Right ventricle myocardium inferior (tissue), 1 donor: ENCODE measurements at regions not wholly inside any gene's neighbourhood (a gene's known extent, or its start where the extent isn't known, plus 50 kb on each side); places are given as distances from the start of the nearest gene placed in this dataset.
"Not testable (repeated sequence)": the region's sequence is repeated elsewhere in the genome, so short reads cannot be mapped to it uniquely, and the experiment has no call there.

Source experiments
- ATAC-seq: fragments of 200-7000 bp; cut with Tn5 transposase; one replicate; pipeline ENCODE4 v1.9.1; 2020; ENCODE audit warnings: mild to moderate bottlenecking, moderate library complexity
- DNase-seq: peaks from one replicate; pipeline ENCODE4 v3.0.0; 2021; ENCODE audit errors: missing footprints
- intact Hi-C: fragments of 100-400 bp; cut with DNase I; formaldehyde crosslinking; loops from one replicate; pipeline ENCODE4 v1.11.0; 2022
- donor health status: DM: no; HTN: yes; CAD: no; lungs with severe emphysema.

DNA sequence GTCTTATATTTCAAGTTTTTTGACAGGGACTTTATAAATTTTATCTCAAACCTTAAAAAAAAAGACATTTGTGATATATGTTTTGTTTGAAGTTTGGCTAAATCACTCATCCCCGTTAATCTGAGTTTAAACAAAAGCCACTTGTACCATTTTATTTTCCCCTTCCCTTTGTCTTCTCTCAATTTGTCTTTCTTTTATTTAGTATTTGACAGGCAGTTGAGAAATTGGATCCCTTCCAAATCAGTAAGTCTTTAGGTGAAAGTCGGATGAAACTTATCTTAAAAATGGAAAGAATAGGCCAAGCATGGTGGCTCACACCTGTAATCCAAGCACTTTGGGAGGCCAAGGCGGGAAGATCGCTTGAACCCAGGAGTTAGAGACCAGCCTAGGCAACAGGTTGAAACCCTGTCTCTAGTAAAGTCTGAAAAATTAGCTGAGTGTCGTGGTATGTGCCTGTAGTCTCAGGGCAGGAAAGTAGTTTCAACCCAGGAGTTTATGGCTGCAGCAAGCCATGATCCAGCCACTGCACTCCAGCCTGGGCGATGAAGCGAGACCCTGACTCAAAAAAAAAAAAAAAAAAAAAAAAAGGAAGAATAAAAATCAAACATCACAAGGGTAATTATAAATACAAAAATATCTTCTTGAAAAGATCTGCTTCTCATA is 394.6 kb upstream of the TPM1 start:
- no peak for ATAC-seq
- intact Hi-C loops = loop anchor here (10.0 kb wide), 1 partner anchor 193 kb away; no protein-coding TSS in a partner anchor

DNA sequence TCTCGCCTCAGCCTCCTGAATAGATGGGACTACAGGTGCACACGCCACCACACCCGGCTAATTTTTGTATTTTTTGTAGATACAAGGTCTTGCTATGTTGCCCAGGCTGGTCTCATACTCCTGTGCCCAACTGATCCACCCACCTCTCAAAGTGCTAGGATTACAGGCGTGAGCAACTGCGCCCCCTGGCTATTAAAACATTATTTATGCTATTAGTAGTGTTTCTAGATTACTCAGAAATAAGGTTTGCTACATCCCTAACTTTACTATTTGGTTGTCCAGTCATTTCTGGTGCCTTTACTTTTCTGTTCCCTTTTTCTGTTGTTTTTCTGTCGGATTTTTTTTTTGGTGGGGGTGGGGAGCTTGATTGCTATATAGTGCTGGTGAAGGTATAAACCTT is 393.6 kb upstream of the TPM1 start:
- no peak for ATAC-seq
- intact Hi-C loops = loop anchor here (1.0 to 10.0 kb wide), 2 partner anchors 194 to 258 kb away; no protein-coding TSS in a partner anchor
- DNase-seq = no peak

More for the DNA sequence above, 394.6 kb upstream of the TPM1 start:
- no peak for DNase-seq

DNA sequence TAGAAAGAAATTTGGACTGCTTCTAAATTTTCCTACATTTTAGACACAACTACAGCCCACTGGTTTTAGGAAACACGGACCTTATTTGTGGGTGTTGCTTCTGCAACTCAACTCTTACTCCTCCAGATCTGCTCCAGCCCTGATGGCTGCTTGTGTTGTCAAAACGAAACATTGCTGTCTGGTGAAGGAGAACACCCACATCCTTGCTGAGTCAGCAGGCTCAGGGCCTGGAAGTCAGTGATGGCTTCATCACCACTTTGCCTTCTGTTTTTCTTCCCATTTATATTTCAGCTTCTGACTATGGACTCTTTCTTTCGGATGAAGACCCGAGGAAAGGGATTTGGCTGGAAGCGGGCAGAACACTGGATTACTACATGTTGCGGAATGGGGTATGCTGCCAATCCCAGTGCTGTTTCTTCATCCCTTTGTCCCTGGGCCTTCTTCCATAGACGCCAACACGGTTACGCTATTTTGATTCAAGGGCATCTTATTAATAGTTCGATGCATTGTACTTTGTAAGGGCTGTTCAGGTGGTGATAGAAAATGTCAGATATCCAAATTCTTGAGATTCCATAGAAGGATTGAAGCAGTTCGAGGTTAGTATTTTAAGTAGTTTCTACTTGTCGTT is 392.6 kb upstream of the TPM1 start:
- peak; percentile 53 for DNase-seq
- intact Hi-C loops = loop anchor here (1.0 to 10.0 kb wide), 2 partner anchors 195 to 259 kb away; no protein-coding TSS in a partner anchor
- peak; percentile 67 for ATAC-seq

DNA sequence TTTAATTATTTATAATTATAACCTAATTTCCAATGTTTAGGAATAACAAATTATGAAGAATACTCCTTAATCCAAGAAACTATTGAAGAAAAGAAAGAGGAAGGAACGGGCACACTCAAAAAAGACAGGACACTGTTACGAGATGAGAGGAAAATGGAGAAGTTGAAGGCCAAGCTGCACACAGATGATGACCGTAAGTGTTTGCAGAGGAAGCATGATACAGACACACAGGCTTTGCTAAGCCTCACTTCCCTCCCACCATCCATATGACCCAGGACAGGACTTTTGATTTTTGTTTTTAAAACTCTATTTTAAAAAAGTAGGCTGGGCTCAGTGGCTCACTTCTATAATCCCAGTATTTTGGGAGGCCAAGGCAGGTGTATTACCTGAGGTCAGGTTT is 389.4 kb upstream of the TPM1 start:
- ATAC-seq (peak; percentile 59), DNase-seq (no peak)
- intact Hi-C loops = no loop called here

DNA sequence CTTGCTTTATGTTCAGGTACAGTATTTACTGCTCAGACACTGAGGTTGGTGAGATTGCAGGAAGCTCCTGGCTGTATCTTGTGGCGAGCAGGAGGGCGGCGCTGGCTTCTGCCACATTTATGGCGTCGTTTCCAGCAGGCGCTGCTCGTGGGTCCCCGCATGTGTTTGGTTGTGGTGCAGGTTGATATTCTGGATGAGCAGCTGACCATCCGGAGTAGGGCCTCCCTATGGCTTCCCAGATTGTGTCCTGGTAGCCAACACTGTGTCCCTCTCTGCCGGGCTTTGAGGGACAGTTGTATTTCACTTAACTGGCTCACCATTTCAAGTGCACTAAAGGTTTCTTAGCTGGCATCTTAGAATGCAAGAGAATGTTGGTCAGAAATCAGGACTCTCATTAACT is 386.5 kb upstream of the TPM1 start:
- intact Hi-C loops = no loop called here
- ATAC-seq (no peak), DNase-seq (peak; percentile 34)

DNA sequence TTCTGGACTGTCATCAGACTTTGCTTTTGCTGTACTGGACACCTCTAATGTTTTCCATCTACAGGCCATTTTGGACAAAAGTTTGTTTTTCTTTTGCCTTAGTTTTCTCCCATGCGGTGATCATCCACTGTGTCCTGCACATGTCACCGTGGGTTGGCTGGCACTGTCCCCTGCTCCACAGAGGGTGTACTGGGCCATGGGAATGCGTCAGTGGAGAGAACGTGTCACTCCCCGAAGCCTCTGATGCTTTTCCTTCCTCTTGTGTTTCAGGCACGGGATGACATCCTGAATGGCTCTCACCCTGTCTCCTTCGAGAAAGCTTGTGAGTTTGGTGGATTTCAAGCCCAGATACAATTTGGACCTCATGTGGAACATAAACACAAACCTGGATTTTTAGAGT is 385.0 kb upstream of the TPM1 start:
- intact Hi-C loops = not testable (repeated sequence)
- peak; percentile 50 for ATAC-seq
- peak; percentile 37 for DNase-seq

DNA sequence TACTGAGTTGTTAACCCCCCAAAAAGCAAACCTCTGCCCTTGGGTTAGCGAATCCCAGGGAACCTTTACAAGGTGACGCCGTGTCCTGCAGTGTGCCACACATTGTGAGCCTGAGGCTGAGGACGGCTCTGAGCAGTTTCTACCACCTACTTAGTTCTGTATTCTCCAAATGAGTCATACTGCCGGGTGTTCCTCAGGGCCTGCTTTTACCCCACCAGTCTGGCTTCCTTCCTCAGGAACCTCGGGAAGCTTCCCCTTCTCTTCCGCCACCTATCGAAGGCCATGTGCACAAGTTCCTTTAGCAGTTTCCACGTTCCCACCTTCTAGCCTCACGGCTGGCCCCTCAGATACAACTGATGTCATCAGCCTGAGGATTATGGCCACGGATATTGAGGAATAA is 384.0 kb upstream of the TPM1 start:
- intact Hi-C loops = no loop called here
- ATAC-seq = peak; percentile 69
- peak; percentile 57 for DNase-seq

DNA sequence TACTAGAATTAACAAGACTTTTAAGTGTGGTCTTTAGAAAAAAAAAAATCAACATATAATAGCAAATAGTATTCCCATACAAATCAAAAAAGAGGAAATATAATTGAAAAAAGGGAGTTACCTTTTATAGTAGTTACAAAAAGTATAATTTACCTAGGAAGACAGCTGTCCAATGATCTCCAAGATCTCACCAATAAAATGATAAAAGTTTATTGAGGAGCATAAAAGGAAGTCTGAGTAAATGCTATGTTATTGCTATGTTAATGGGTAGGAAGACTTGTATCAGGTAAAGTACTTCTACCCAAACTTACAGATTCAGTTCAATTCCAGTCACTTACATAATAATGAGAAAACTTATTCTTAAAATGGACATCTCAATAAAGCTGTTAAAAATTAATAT is 379.0 kb upstream of the TPM1 start:
- DNase-seq (no peak), ATAC-seq (no peak)
- intact Hi-C loops = no loop called here

DNA sequence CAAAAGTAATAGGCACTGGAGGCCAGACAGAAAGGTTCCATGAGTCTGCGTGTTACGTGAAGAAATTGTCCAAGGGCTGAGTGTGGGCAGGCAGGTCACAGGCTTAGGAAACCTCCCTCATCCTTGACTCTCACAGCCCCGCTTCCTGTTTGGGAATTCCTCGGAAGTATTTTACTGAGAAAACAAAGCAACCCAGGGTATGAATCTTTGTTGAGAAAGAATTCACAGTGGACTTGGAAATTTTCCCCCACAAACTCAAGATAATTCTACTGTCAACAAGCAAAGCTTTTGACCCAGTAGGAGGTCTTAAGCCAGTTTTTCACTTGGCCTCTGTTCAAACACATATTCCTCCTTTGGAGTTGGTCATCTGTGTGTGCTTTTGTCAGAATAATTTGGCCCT is 377.1 kb upstream of the TPM1 start:
- DNase-seq = no peak
- intact Hi-C loops = no loop called here
- ATAC-seq = no peak

DNA sequence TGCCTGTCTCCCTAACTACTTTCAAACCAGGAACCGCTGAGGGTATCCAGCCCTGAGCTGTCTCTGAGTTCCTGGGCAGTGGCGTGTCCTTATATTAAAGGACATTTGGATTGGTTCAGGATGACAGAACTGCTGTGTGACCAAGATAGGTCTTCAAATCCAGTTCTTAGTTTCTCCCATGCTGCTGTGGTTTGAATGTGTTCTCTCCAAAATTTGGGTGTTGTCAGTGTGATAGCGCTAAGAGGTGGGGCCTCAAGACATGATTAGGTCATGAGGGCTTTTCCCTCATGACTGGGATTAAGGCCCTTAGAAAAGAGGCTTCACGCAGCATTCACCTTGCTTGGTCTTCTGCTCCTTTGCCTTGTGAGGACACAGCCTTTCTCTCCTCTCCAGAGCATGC is 376.5 kb upstream of the TPM1 start:
- ATAC-seq = no peak
- DNase-seq = no peak
- intact Hi-C loops = no loop called here

DNA sequence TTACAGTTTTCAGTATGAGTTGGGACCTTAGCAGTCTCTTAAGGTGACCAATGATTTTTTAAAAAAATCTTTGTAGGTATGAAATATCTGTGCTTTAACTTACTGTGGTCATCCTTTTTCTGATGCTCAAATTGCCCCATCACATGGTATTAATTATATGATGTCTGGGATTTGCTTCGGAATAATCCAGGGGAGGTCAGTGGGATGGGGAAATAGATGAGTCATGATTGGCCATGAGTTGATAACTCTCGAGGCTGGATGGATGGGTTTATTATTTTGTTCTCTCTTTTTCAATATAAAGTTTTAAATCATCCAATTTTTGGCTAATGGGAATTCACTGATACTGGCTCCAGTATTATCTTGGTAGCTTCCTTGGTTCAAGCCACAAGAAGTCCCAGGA is 370.3 kb upstream of the TPM1 start:
- intact Hi-C loops = no loop called here
- no peak for DNase-seq
- no peak for ATAC-seq

DNA sequence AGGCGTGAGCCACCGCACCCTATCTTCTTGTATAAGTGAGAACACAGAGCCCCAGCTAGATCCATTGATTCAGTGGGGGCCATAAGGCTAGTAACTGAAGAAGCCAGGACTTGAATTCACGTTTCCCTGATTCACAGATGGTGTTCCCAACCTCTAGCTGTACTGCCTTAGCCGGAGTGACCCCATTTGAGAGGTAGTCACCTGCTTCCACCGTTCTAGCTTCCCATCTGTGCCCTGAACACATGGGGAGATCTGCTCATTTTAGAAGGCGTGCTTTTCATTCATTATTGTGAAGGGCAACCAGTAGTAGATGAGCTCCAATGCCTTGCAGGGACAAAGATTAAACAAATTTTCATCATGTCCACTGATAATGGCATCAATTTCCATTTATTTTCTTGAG is 365.7 kb upstream of the TPM1 start:
- DNase-seq = no peak
- intact Hi-C loops = no loop called here
- ATAC-seq = no peak

DNA sequence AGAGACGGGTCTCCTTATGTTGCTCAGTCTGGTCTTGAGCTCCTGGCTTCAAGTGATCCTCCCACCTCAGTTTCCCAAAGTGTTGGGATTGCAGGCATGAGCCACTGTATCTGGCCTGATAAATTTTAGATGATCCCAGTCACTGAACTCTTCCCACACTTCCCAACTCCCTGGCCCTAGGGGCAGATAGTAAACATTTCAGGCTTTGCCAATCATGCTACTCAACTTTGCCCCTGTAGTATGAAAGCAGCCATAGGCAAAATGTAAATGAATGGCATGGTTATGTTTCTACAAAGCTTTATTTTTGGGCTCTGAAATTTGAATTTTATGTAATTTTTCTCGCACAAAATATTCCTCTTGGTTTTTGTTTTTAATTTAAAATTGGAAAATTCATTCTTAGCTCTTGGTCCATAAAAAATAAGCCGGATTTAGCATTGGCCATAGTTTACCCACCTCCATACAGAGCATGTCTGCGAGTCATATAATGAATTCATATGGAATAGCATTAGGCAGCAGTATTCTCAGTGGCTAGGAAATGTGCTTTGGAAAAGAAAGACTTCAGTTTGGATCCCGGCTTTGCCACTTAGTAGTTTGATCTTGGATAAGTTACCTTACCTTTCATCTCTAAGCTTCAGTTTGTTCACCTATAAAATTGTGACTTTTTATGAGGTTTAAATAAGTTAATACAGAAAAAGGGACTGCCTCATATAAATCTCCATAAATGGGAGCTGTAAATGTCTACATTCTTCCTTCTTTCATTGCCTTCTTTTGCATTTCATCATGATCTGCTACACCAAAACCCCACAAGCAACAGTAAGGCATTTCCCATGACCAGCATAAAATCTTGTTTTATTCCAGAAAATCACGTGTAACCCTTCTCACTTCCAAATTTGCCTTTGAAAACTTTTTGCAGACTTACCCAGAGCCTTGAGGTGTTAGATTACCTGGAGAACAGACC is 360.3 kb upstream of the TPM1 start:
- DNase-seq (no peak), ATAC-seq (no peak)
- intact Hi-C loops = no loop called here

DNA sequence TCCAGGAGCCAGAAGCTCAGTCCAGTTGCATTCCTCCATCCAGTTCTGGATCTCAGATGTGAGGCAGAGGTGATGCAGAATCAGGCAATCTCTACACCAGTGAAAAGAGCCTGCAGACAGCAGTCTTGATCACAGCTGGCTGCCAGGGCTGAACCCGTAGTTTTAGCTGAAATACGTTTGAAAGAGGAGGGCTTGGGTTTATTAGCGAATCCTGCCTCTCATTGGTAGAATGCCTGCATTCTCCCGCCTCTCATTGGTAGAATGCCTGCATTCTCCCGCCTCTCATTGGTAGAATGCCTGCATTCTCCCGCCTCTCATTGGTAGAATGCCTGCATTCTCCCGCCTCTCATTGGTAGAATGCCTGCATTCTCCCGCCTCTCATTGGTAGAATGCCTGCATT is 359.4 kb upstream of the TPM1 start:
- intact Hi-C loops, ATAC-seq, DNase-seq: not testable (repeated sequence)

DNA sequence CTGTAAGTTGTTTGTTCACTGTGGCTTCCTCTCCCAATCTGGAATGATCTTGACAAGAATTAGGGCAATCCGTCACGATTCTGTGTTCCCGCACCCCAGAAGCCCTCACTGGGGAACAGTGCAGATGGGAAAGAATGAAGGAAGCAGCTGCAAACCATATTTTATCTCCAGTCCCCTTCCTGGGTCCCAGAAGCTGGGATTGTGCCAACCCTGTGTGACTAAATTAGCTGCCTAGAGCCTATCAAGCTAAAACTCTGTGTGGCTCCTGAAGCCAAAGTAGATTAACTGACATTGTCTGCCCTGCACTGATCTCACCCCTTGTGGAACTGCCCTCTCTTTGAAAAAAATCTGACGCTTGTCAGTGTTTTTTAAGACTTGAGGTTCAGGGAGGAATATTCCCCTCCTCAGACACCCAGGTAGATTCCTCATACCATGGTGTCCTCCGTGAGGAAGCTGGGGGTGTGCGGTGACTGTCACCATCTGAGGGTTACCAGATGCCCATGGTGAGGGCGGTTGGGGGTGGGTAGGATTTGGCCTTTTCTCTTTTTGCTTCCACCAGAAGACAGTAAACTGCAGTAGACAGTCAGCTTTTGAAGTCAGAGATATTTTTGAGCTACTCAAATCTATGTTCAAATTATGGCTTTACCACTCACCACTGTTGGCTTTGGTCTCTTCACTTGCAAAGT is 358.3 kb upstream of the TPM1 start:
- intact Hi-C loops = no loop called here
- peak; percentile 68 for ATAC-seq

DNA sequence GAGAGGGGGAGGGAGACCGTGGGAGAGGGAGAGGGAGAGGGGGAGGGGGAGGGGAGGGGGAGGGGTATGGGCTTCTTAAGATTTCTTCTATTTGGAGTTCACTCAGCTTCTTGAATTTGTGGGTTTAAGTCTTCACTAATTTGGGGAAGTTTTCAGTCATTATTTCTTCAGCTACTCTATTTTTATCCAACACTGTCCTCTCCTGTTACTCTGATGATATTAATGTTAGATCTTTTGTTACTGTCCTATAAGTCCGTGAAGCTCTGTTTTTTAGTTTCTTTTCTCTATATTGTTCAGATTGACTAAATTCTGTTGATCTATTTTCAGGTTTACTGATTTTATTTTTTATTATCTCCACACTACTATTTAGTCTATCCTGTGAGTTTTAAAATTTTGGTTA is 351.5 kb upstream of the TPM1 start:
- intact Hi-C loops = no loop called here
- no peak for DNase-seq
- ATAC-seq = no peak

More for the DNA sequence above, 358.3 kb upstream of the TPM1 start:
- DNase-seq = no peak

DNA sequence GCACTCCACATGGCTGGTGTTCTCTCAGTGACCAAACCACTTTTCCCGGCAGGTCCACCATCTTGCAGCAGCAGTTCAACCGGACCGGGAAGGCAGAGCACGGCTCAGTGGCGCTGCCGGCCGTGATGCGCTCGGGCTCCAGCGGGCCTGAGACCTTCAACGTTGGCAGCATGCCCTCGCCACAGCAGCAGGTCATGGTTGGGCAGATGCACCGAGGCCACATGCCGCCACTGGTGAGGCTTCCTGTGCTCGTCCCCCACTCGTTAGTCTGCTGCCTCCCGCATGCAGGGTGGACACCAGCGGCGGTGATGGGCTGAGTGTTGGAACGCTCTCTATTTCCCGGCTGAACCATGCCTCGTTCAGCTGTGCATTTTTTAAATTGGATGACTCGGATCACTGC is 344.9 kb upstream of the TPM1 start:
- no peak for ATAC-seq
- intact Hi-C loops = no loop called here
- no peak for DNase-seq

DNA sequence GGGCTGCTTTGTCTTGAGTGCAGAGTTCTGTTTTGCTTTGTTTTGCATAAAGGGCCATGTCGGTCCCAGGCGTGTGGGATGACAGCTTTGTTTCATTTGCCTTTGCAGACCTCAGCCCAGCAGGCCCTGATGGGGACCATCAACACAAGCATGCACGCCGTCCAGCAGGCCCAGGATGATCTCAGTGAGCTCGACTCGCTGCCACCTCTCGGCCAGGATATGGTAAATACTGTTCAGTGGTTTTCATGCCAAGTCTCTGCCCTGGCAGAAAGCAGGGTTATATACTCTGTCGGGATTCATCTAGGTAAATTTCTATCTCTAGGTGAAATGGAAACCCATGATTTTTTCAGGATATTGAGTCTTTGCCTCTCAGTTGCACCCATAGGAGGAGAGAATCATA is 343.9 kb upstream of the TPM1 start:
- ATAC-seq (no peak), DNase-seq (no peak)
- intact Hi-C loops = no loop called here

DNA sequence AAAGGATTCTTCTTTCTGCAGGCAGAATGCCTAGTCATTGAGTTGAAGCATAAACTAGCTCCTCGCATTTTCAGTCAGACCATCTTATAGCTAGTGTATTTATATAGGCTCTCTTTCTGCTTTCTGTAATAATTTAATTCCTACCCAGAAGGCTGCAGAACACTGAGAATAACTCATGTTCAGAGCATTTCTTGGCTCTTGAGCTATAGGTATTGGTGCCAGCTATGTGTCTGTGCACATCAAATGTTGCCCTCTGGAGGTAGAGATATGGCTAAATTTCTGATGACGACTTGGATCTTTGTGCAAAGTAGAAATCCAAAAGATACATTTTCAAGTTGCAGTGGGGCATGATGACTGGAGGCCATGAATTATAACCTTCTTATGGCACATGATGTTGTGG is 336.2 kb upstream of the TPM1 start:
- intact Hi-C loops = no loop called here
- DNase-seq (no peak), ATAC-seq (no peak)
